Adrenal gland (tissue), 9 donors: ENCODE measurements at regions not wholly inside any gene's neighbourhood (a gene's known extent, or its start where the extent isn't known, plus 50 kb on each side); places are given as distances from the start of the nearest gene placed in this dataset.

Experiments used
- DNase-seq, 7 donors: peaks; one replicate each; pipeline ENCODE4 v3.0.0-alpha.2; 2019 to 2020
- H3K27ac ChIP-seq, 5 donors: fragments of 200-600 bp; sonication (generic) in 4 of 5; 1 replicate in 3 of 5; 2 replicates in 2 of 5; pipeline versions ENCODE4 v1.5.1 to v1.8.0; 2016 to 2020; ENCODE audit warnings: mild to moderate bottlenecking in 1 of 5
- H3K27me3 ChIP-seq: fragments of 200-600 bp; 2 replicates; pipeline ENCODE4 v1.8.0; 2021
- H3K36me3 ChIP-seq, 2 donors: fragments of 200-600 bp; replicated peaks in 1 of 2; 1 replicate in 1 of 2; 2 replicates in 1 of 2; pipeline versions ENCODE4 v1.5.1 to v1.8.0; 2018 to 2022
- H3K4me1 ChIP-seq, 2 donors: fragments of 200-600 bp; replicated peaks in 1 of 2; 1 replicate in 1 of 2; 2 replicates in 1 of 2; pipeline versions ENCODE4 v1.5.1 to v1.8.0; 2018 to 2021
- H3K4me3 ChIP-seq, 4 donors: fragments of 200-600 bp; sonication (generic) in 3 of 4; one replicate each; pipeline ENCODE4 v1.5.1; 2016 to 2018
- H3K9me3 ChIP-seq, 3 donors: fragments of 200-600 bp; sonication (generic) in 1 of 3; replicated peaks in 1 of 3; 1 replicate in 2 of 3; 2 replicates in 1 of 3; pipeline versions ENCODE4 v1.5.1 to v1.8.0; 2016 to 2021
- POLR2A ChIP-seq, 2 donors: fragments of 450-650 bp; IDR thresholded peaks; one replicate each; pipeline ENCODE4 v1.6.1; 2017; ENCODE audit warnings: antibody characterized with exemption in 2 of 2, mild to moderate bottlenecking in 2 of 2, moderate library complexity in 1 of 2
- WGBS, 4 donors: extraction: QIAGEN DNeasy Blood & Tissue Kit in 2 of 4; methylation state at CpG; one replicate each; pipeline versions ENCODE4 v1.1.5 to v1.1.7; 2013 to 2017; 5-methylcytosine and 5-hydroxymethylcytosine counted together
- intact Hi-C, 2 donors: fragments of 100-400 bp; cut with DNase I; formaldehyde crosslinking; loops; one replicate each; pipeline versions ENCODE4 v1.14.1 to v1.15.0; 2022 to 2023
- TF ChIP-seq, protein P1 (sequence below), 6 experiments: fragments of 450-650 bp in 4 of 6; fragments of 200-600 bp in 2 of 6; sonication (generic) in 1 of 6; IDR thresholded peaks; 1 replicate in 5 of 6; 2 replicates in 1 of 6; pipeline versions ENCODE4 v1.5.1 to v1.8.0; 2016 to 2021; ENCODE audit warnings: antibody characterized with exemption in 6 of 6, mild to moderate bottlenecking in 2 of 6, moderate library complexity in 1 of 6
- donor health status: healthy with polysubstance abuse.
- donor health status: Bipolar disorder and iron deficiency.
- donor health status: DM: yes; HTN: yes; CAD: no.
- donor health status: DM: no; HTN: no; CAD: no.
- donor health status: DM: no; HTN: no; CAD: no.

DNA sequence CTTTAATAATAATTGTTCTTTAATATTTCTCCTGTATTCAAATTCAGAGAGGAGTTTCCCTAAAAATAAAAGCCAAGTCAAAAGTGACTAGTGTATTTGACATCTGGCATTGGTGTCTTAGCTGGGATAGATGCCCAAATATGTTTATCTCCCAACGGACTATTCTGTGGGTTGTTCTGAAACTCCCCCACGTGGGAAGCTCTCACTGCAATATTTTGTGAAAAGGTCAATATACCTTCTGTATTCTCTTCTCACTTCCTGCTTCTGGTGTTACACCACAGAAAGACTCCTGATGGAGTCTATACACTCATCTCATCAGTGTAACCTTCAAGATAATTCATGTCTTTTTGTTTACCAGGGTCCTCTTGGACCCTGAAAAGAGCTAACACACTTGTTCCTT, 2052.8 kb upstream of the TENM3 start:
- no peaks in the 10 kb centered on the region for H3K27me3 ChIP-seq
- WGBS, 4 donors = 15 to 34% (median 20%) methylated on average over 2 of the region's 2 CpGs

GRCh38 chr4:180197471-180197870, 2045.7 kb upstream of the TENM3 start:
- Histone ChIP-seq H3K27me3 (no peaks in the 10 kb centered on the region), H3K4me1 (peaks cover 3 to 16% of the 10 kb centered on the region in 2 donors), H3K4me3 (no peak overlapping the region), H3K36me3 (no peaks in the 10 kb centered on the region), H3K9me3 (no peaks in the 10 kb centered on the region), H3K27ac (peak overlapping the region in 1 of 5 donors; percentile 37)
- TF ChIP-seq POLR2A (IDR thresholded peaks at IDR 0.05) = no peak
- TF ChIP-seq, protein P1, sequence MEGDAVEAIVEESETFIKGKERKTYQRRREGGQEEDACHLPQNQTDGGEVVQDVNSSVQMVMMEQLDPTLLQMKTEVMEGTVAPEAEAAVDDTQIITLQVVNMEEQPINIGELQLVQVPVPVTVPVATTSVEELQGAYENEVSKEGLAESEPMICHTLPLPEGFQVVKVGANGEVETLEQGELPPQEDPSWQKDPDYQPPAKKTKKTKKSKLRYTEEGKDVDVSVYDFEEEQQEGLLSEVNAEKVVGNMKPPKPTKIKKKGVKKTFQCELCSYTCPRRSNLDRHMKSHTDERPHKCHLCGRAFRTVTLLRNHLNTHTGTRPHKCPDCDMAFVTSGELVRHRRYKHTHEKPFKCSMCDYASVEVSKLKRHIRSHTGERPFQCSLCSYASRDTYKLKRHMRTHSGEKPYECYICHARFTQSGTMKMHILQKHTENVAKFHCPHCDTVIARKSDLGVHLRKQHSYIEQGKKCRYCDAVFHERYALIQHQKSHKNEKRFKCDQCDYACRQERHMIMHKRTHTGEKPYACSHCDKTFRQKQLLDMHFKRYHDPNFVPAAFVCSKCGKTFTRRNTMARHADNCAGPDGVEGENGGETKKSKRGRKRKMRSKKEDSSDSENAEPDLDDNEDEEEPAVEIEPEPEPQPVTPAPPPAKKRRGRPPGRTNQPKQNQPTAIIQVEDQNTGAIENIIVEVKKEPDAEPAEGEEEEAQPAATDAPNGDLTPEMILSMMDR (IDR thresholded peaks at IDR 0.05) = no peak
- WGBS, 4 donors = 33 to 49% (median 40%) methylated on average over 6 of the region's 6 CpGs
- intact Hi-C loops = no loop called here
- peak in 3 of 7 donors; percentile 13 to 33 (median 16) for DNase-seq

More for the DNA sequence above, 2052.8 kb upstream of the TENM3 start:
- TF ChIP-seq, protein P1 (IDR thresholded peaks at IDR 0.05) = no peak
- TF ChIP-seq POLR2A (IDR thresholded peaks at IDR 0.05) = no peak
- Histone ChIP-seq H3K27ac (no peak overlapping the region), H3K36me3 (no peaks in the 10 kb centered on the region), H3K4me3 (no peak overlapping the region), H3K9me3 (no peaks in the 10 kb centered on the region), H3K4me1 (peaks cover 4 to 21% of the 10 kb centered on the region in 2 donors)
- intact Hi-C loops = no loop called here
- DNase-seq = no peak

DNA sequence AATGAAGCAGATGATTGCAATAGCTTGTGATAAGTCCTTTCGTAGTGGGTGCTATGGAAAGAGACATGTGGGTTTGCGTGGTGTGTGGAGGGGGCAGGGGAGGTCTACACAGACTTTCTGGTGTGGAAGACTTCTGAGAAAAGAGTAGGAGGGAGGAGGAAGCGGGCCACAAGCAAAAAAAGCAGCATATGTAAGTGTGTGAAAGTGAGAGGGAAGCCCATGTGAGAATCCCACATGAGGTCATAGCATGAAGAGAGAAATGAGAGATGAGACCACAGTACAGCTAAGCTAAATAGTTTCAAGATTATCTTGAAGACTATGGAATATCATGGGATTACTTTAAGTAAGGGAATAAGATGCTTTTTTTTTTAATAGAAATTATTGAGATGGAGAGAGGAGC, 2039.9 kb upstream of the TENM3 start:
- intact Hi-C loops = no loop called here
- H3K9me3 ChIP-seq = no peaks in the 10 kb centered on the region
- H3K4me1 ChIP-seq = peaks cover 0 to 7% of the 10 kb centered on the region in 2 donors
- no peaks in the 10 kb centered on the region for H3K36me3 ChIP-seq
- no peak overlapping the region for H3K27ac ChIP-seq
- TF ChIP-seq, protein P1 (IDR thresholded peaks at IDR 0.05) = no peak
- no peak for TF ChIP-seq POLR2A (IDR thresholded peaks at IDR 0.05)
- H3K27me3 ChIP-seq = no peaks in the 10 kb centered on the region
- DNase-seq = no peak
- 84 to 91% (median 87%) methylated on average over 3 of the region's 3 CpGs for WGBS, 4 donors
- H3K4me3 ChIP-seq = no peak overlapping the region

DNA sequence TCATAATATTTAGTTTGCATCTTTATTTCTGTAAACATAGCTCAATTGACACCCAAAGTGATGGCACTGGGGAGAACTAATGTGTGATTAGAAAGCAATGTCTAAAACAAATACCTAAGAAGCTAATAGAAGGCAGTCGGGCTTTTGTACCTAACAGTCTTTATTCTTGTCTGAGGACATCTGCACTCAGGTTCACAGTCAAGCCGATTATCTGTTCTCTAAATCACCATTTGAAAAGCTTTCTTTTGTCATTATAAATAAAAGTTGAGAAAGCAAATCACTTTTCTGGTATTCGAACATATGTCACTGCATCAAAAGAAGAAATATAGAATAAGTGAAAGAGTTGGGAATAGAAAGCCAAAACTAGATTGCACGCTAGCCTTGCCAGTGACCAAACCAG, 2037.9 kb upstream of the TENM3 start:
- DNase-seq = no peak
- intact Hi-C loops = no loop called here
- H3K27ac ChIP-seq = no peak overlapping the region
- no peaks in the 10 kb centered on the region for H3K27me3 ChIP-seq
- peaks cover 0 to 7% of the 10 kb centered on the region in 2 donors for H3K4me1 ChIP-seq
- H3K9me3 ChIP-seq = no peaks in the 10 kb centered on the region
- no peaks in the 10 kb centered on the region for H3K36me3 ChIP-seq
- H3K4me3 ChIP-seq = no peak overlapping the region
- TF ChIP-seq POLR2A (IDR thresholded peaks at IDR 0.05) = no peak
- TF ChIP-seq, protein P1 (IDR thresholded peaks at IDR 0.05) = no peak
- 85 to 93% (median 91%) methylated on average over 4 of the region's 4 CpGs for WGBS, 4 donors
